ENCODE measurements at regions not wholly inside any gene's neighbourhood (a gene's known extent, or its start where the extent isn't known, plus 50 kb on each side); places are given as distances from the start of the nearest gene placed in this dataset.

DNA sequence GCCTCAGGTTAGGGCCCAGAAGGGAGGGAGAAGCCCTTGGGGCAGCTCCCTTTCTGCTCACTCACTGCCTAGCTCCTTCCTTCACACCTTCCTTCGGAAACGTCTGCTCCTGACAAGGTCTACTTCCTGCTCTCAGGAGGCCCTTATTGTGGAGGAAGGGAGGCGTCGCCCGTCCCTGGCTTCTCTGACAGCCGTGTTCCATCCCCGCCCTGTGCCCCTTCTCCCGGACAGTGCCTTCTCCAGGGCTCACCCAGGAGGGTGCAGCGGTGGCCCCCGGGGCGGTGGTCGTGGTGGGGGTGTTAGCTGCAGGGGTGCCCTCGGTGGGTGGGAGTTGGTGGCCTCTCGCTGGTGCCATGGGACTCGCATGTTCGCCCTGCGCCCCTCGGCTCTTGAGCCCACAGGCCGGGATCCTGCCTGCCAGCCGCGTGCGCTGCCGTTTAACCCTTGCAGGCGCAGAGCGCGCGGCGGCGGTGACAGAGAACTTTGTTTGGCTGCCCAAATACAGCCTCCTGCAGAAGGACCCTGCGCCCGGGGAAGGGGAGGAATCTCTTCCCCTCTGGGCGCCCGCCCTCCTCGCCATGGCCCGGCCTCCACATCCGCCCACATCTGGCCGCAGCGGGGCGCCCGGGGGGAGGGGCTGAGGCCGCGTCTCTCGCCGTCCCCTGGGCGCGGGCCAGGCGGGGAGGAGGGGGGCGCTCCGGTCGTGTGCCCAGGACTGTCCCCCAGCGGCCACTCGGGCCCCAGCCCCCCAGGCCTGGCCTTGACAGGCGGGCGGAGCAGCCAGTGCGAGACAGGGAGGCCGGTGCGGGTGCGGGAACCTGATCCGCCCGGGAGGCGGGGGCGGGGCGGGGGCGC lies 231.9 kb downstream of the SEC14L1 start:
- TF ChIP-seq, protein P1, sequence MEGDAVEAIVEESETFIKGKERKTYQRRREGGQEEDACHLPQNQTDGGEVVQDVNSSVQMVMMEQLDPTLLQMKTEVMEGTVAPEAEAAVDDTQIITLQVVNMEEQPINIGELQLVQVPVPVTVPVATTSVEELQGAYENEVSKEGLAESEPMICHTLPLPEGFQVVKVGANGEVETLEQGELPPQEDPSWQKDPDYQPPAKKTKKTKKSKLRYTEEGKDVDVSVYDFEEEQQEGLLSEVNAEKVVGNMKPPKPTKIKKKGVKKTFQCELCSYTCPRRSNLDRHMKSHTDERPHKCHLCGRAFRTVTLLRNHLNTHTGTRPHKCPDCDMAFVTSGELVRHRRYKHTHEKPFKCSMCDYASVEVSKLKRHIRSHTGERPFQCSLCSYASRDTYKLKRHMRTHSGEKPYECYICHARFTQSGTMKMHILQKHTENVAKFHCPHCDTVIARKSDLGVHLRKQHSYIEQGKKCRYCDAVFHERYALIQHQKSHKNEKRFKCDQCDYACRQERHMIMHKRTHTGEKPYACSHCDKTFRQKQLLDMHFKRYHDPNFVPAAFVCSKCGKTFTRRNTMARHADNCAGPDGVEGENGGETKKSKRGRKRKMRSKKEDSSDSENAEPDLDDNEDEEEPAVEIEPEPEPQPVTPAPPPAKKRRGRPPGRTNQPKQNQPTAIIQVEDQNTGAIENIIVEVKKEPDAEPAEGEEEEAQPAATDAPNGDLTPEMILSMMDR (IDR thresholded peaks at IDR 0.05) = peak in 1 of 3 experiments; percentile 5
- TF ChIP-seq EP300 (IDR thresholded peaks at IDR 0.05) (no peak), POLR2A (IDR thresholded peaks at IDR 0.05; ENCODE audit: low read depth) (no peak), POLR2AphosphoS5 (IDR thresholded peaks at IDR 0.05) (peak; percentile 66 to 69)
- no peaks in the 10 kb centered on the region for H3K27me3 ChIP-seq
- H3K36me3 ChIP-seq = no peaks in the 10 kb centered on the region
- H3K4me3 ChIP-seq = peak overlapping the region; percentile 73 to 93 (median 92)
- peak overlapping the region; percentile 99 to 100 (median 99) for H3K27ac ChIP-seq (replicated peaks in 1 of 4)
- H3K9me3 ChIP-seq = no peaks in the 10 kb centered on the region
- H3K4me1 ChIP-seq = peaks cover 62 to 73% (median 69%) of the 10 kb centered on the region in 4 donors
- DNase-seq (ENCODE audit: extremely low spot score) = no peak
- intact Hi-C loops (cut with DNase I) = no loop called here
- WGBS = 9% methylated on average over 6 of the region's 64 CpGs

DNA sequence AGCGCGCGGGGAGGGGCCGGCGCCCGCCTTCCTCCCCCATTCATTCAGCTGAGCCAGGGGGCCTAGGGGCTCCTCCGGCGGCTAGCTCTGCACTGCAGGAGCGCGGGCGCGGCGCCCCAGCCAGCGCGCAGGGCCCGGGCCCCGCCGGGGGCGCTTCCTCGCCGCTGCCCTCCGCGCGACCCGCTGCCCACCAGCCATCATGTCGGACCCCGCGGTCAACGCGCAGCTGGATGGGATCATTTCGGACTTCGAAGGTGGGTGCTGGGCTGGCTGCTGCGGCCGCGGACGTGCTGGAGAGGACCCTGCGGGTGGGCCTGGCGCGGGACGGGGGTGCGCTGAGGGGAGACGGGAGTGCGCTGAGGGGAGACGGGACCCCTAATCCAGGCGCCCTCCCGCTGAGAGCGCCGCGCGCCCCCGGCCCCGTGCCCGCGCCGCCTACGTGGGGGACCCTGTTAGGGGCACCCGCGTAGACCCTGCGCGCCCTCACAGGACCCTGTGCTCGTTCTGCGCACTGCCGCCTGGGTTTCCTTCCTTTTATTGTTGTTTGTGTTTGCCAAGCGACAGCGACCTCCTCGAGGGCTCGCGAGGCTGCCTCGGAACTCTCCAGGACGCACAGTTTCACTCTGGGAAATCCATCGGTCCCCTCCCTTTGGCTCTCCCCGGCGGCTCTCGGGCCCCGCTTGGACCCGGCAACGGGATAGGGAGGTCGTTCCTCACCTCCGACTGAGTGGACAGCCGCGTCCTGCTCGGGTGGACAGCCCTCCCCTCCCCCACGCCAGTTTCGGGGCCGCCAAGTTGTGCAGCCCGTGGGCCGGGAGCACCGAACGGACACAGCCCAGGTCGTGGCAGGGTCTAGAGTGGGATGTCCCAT lies 232.8 kb downstream of the SEC14L1 start:
- intact Hi-C loops (cut with DNase I) = loop anchor here (2.0 kb wide), 1 partner anchor 51 kb away; no protein-coding TSS in a partner anchor
- TF ChIP-seq POLR2AphosphoS5 (IDR thresholded peaks at IDR 0.05) = peak in 1 of 2 donors; percentile 43
- TF ChIP-seq POLR2A (IDR thresholded peaks at IDR 0.05; ENCODE audit: low read depth) = no peak
- DNase-seq (ENCODE audit: extremely low spot score) = no peak

GRCh38 chr17:77374170-77374936 lies 233.6 kb downstream of the SEC14L1 start:
- intact Hi-C loops (cut with DNase I) = loop anchor here (2.0 kb wide), 1 partner anchor 50 kb away; no protein-coding TSS in a partner anchor
- Histone ChIP-seq H3K4me3 (peak overlapping the region; percentile 73 to 93 (median 92)), H3K4me1 (peaks cover 79 to 87% (median 86%) of the 10 kb centered on the region in 4 donors), H3K27me3 (no peaks in the 10 kb centered on the region), H3K9me3 (no peaks in the 10 kb centered on the region), H3K27ac (replicated peaks in 1 of 4) (peak overlapping the region; percentile 99 to 100 (median 99)), H3K36me3 (no peaks in the 10 kb centered on the region)
- TF ChIP-seq POLR2AphosphoS5 (IDR thresholded peaks at IDR 0.05) (peak; percentile 77 to 97), EP300 (IDR thresholded peaks at IDR 0.05) (no peak), POLR2A (IDR thresholded peaks at IDR 0.05; ENCODE audit: low read depth) (peak; percentile 41)
- TF ChIP-seq, protein P1 (IDR thresholded peaks at IDR 0.05) = peak; percentile 22 to 40 (median 37)
- peak; percentile 96 for DNase-seq (ENCODE audit: extremely low spot score)
- 0% methylated on average over 3 of the region's 34 CpGs for WGBS

More for the DNA sequence above, 232.8 kb downstream of the SEC14L1 start:
- H3K4me1 ChIP-seq = peaks cover 71 to 82% (median 77%) of the 10 kb centered on the region in 4 donors
- peak overlapping the region; percentile 99 to 100 (median 99) for H3K27ac ChIP-seq (replicated peaks in 1 of 4)
- H3K9me3 ChIP-seq = no peaks in the 10 kb centered on the region
- H3K27me3 ChIP-seq = no peaks in the 10 kb centered on the region
- H3K36me3 ChIP-seq = no peaks in the 10 kb centered on the region
- H3K4me3 ChIP-seq = peak overlapping the region; percentile 73 to 93 (median 92)
- 0% methylated on average over 20 of the region's 90 CpGs for WGBS

- H3K4me3 ChIP-seq = peak overlapping the region; percentile 73 to 93 (median 92)
- no peaks in the 10 kb centered on the region for H3K36me3 ChIP-seq
- intact Hi-C loops (cut with DNase I) = loop anchor here (2.0 kb wide), 1 partner anchor 49 kb away; no protein-coding TSS in a partner anchor
- no peaks in the 10 kb centered on the region for H3K9me3 ChIP-seq
- no peak for TF ChIP-seq POLR2A (IDR thresholded peaks at IDR 0.05; ENCODE audit: low read depth)
- TF ChIP-seq, protein P1 (IDR thresholded peaks at IDR 0.05) = no peak
- TF ChIP-seq EP300 (IDR thresholded peaks at IDR 0.05) = no peak
- TF ChIP-seq POLR2AphosphoS5 (IDR thresholded peaks at IDR 0.05) = no peak
- H3K4me1 ChIP-seq = peaks cover 85 to 87% (median 86%) of the 10 kb centered on the region in 4 donors
- no peak for DNase-seq (ENCODE audit: extremely low spot score)
- 30% methylated on average over 17 of the region's 19 CpGs for WGBS
- peak overlapping the region; percentile 99 to 100 (median 99) for H3K27ac ChIP-seq (replicated peaks in 1 of 4)
- no peaks in the 10 kb centered on the region for H3K27me3 ChIP-seq
Measured at GRCh38 chr17:77375108-77375916, 234.5 kb downstream of the SEC14L1 start.
